ENCODE measurements at regions not wholly inside any gene's neighbourhood (a gene's known extent, or its start where the extent isn't known, plus 50 kb on each side); places are given as distances from the start of the nearest gene placed in this dataset.

- no peaks in the 10 kb centered on the region for H3K9me1 ChIP-seq (ENCODE audit: control insufficient read depth, extremely low read depth, insufficient read depth, low read length)
- no peaks in the 10 kb centered on the region for H3K27me3 ChIP-seq (ENCODE audit: control insufficient read depth, extremely low read depth, insufficient read depth, low read length)
- no peaks in the 10 kb centered on the region for H4K20me1 ChIP-seq (ENCODE audit: control insufficient read depth, extremely low read depth, insufficient read depth, low read length)
- FAIRE-seq (no peak), DNase-seq (ENCODE audit: low read depth, low spot score) (no peak)
- no peaks in the 10 kb centered on the region for H3K36me3 ChIP-seq (ENCODE audit: control insufficient read depth in 2 of 2, extremely low read depth in 1 of 2, insufficient read depth in 2 of 2, low read length in 2 of 2)
- no peak overlapping the region for H3K9ac ChIP-seq (ENCODE audit: control insufficient read depth, extremely low read depth, insufficient read depth, low read length)
- H3K79me2 ChIP-seq (ENCODE audit: control insufficient read depth, insufficient read depth, low read length), result no peaks in the 10 kb centered on the region
- H3K4me2 ChIP-seq (ENCODE audit: control insufficient read depth, extremely low read depth, insufficient read depth, low read depth, low read length), result no peak overlapping the region
- dilution Hi-C loops (cut with MboI; ENCODE audit: extremely low pct_ligation_motif_present, low sequenced_read_pairs), result no loop called here
- no peak overlapping the region for H3K4me3 ChIP-seq (ENCODE audit: control insufficient read depth in 2 of 3, extremely low read depth in 1 of 3, insufficient read depth in 2 of 3, low read depth in 1 of 3, low read length in 3 of 3)
- TF ChIP-seq, protein P1, sequence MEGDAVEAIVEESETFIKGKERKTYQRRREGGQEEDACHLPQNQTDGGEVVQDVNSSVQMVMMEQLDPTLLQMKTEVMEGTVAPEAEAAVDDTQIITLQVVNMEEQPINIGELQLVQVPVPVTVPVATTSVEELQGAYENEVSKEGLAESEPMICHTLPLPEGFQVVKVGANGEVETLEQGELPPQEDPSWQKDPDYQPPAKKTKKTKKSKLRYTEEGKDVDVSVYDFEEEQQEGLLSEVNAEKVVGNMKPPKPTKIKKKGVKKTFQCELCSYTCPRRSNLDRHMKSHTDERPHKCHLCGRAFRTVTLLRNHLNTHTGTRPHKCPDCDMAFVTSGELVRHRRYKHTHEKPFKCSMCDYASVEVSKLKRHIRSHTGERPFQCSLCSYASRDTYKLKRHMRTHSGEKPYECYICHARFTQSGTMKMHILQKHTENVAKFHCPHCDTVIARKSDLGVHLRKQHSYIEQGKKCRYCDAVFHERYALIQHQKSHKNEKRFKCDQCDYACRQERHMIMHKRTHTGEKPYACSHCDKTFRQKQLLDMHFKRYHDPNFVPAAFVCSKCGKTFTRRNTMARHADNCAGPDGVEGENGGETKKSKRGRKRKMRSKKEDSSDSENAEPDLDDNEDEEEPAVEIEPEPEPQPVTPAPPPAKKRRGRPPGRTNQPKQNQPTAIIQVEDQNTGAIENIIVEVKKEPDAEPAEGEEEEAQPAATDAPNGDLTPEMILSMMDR (optimal IDR thresholded peaks at IDR 0.05 in 1 of 3, IDR thresholded peaks at IDR 0.05 in 1 of 3, conservative IDR thresholded peaks at IDR 0.05 in 1 of 3; ENCODE audit: extremely low read depth in 1 of 3, insufficient read depth in 2 of 3, low read length in 3 of 3), result no peak
- TF ChIP-seq EZH2 (IDR thresholded peaks at IDR 0.05; ENCODE audit: low read length), result no peak
- no peaks in the 10 kb centered on the region for H3K4me1 ChIP-seq (ENCODE audit: control insufficient read depth, extremely low read depth, insufficient read depth, low read length)
- H3K27ac ChIP-seq (ENCODE audit: control insufficient read depth, insufficient read depth, low read length), result no peak overlapping the region
- H3K9me3 ChIP-seq (ENCODE audit: control insufficient read depth, low read depth, low read length), result no peaks in the 10 kb centered on the region
- no peak overlapping the region for H2AFZ ChIP-seq (ENCODE audit: control insufficient read depth, low read length)
These were observed 324.5 kb downstream of the TUSC1 start for GRCh38 chr9:25353783-25354182.

- H4K20me1 ChIP-seq (ENCODE audit: control insufficient read depth, extremely low read depth, insufficient read depth, low read length), result no peaks in the 10 kb centered on the region
- H3K27me3 ChIP-seq (ENCODE audit: control insufficient read depth, extremely low read depth, insufficient read depth, low read length), result no peaks in the 10 kb centered on the region
- dilution Hi-C loops (cut with MboI; ENCODE audit: extremely low pct_ligation_motif_present, low sequenced_read_pairs), result no loop called here
- no peak overlapping the region for H3K4me3 ChIP-seq (ENCODE audit: control insufficient read depth in 2 of 3, extremely low read depth in 1 of 3, insufficient read depth in 2 of 3, low read depth in 1 of 3, low read length in 3 of 3)
- H3K9me1 ChIP-seq (ENCODE audit: control insufficient read depth, extremely low read depth, insufficient read depth, low read length), result no peaks in the 10 kb centered on the region
- DNase-seq (ENCODE audit: low read depth, low spot score) (no peak), FAIRE-seq (no peak)
- H3K36me3 ChIP-seq (ENCODE audit: control insufficient read depth in 2 of 2, extremely low read depth in 1 of 2, insufficient read depth in 2 of 2, low read length in 2 of 2), result no peaks in the 10 kb centered on the region
- H2AFZ ChIP-seq (ENCODE audit: control insufficient read depth, low read length), result no peak overlapping the region
- H3K4me1 ChIP-seq (ENCODE audit: control insufficient read depth, extremely low read depth, insufficient read depth, low read length), result no peaks in the 10 kb centered on the region
- no peak overlapping the region for H3K9ac ChIP-seq (ENCODE audit: control insufficient read depth, extremely low read depth, insufficient read depth, low read length)
- H3K79me2 ChIP-seq (ENCODE audit: control insufficient read depth, insufficient read depth, low read length), result no peaks in the 10 kb centered on the region
- no peaks in the 10 kb centered on the region for H3K9me3 ChIP-seq (ENCODE audit: control insufficient read depth, low read depth, low read length)
- no peak overlapping the region for H3K4me2 ChIP-seq (ENCODE audit: control insufficient read depth, extremely low read depth, insufficient read depth, low read depth, low read length)
- H3K27ac ChIP-seq (ENCODE audit: control insufficient read depth, insufficient read depth, low read length), result no peak overlapping the region
- TF ChIP-seq, protein P1 (optimal IDR thresholded peaks at IDR 0.05 in 1 of 3, IDR thresholded peaks at IDR 0.05 in 1 of 3, conservative IDR thresholded peaks at IDR 0.05 in 1 of 3; ENCODE audit: extremely low read depth in 1 of 3, insufficient read depth in 2 of 3, low read length in 3 of 3), result no peak
- no peak for TF ChIP-seq EZH2 (IDR thresholded peaks at IDR 0.05; ENCODE audit: low read length)
These were observed 328.2 kb downstream of the TUSC1 start for GRCh38 chr9:25350011-25350410.
